Activated T-helper 1 cell treated with anti-CD3 and anti-CD28 coated beads, Interleukin-12 subunit alpha, Interleukin-12 subunit beta, Interleukin-2, Interleukin-4 antibody, amounts not matched to agents 30 ng/mL and 10 ng/mL and 1 ng/mL, durations not matched to agents 14 hours and 24 hours and 36 hours (primary cell): ENCODE measurements at regions not wholly inside any gene's neighbourhood (a gene's known extent, or its start where the extent isn't known, plus 50 kb on each side); places are given as distances from the start of the nearest gene placed in this dataset.
"Not testable (repeated sequence)": the region's sequence is repeated elsewhere in the genome, so short reads cannot be mapped to it uniquely, and the experiment has no call there.

Experiments
- DNase-seq: peaks from one replicate; pipeline ENCODE4 v3.0.0; 2021; ENCODE audit warnings: low spot score
- H3K27ac Mint-ChIP-seq: one replicate; pipeline ENCODE4 v1.8.0; 2021; ENCODE audit warnings: mild to moderate bottlenecking, mixed read lengths
- H3K27me3 Mint-ChIP-seq: one replicate; pipeline ENCODE4 v1.8.0; 2022; ENCODE audit warnings: mild to moderate bottlenecking, moderate library complexity, mixed read lengths; ENCODE audit not compliant: insufficient read depth
- H3K36me3 Mint-ChIP-seq: one replicate; pipeline ENCODE4 v1.8.0; 2021; ENCODE audit warnings: low read depth, mixed read lengths
- H3K4me1 Mint-ChIP-seq: one replicate; pipeline ENCODE4 v1.8.0; 2021; ENCODE audit warnings: low read depth, mixed read lengths
- H3K4me3 Mint-ChIP-seq: one replicate; pipeline ENCODE4 v1.8.0; 2021; ENCODE audit warnings: mild to moderate bottlenecking, moderate library complexity, mixed read lengths
- H3K9me3 Mint-ChIP-seq: one replicate; pipeline ENCODE4 v1.8.0; 2021; ENCODE audit warnings: mixed read lengths
- intact Hi-C: fragments of 100-400 bp; cut with micrococcal nuclease; formaldehyde crosslinking; loops from one replicate; pipeline ENCODE4 v1.15.1; 2024

DNA sequence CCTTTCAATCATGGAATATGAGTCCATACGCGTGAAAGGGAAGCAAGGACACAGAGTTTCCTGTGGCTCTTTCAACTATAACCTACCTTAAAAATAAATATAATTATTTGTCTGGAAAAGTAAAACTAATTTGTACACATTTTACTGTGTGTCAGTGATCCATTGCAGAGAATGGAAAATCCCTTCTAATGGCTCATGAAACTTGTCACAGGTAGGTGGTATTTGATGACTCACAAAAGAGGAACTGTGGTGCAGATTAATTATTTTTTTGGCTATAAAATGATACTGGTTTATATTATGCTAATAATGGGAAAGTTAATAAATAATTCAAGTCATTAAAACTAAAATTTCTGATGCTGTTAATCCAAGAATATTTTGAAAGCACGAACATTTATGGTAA lies 792.2 kb downstream of the METTL15 start:
- Mint-ChIP-seq H3K27me3 (no peaks in the 10 kb centered on the region), H3K4me1 (no peaks in the 10 kb centered on the region), H3K9me3 (peaks cover 4% of the 10 kb centered on the region), H3K4me3 (no peak overlapping the region), H3K27ac (no peak overlapping the region), H3K36me3 (no peaks in the 10 kb centered on the region)
- DNase-seq: no peak
- intact Hi-C loops: no loop called here

DNA sequence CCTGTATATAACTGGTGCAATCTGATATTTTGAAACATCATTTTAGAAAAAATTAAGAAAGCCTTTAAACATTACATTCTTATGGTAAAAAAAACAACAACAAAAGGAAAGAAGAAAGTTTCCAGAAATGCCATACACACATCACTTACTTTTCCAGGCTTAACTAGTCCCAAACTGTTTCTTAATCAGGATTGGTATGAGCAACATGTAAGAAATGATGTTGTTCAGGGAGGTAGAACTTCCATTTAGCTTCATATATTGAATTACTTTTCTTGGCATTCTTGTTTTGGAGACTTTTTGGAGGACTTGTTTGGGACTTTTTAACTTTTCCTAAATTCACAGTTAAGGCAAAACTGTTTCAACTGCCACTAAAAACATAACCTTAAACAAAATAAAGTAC lies 791.5 kb downstream of the METTL15 start:
- no peaks in the 10 kb centered on the region for H3K36me3 Mint-ChIP-seq

DNA sequence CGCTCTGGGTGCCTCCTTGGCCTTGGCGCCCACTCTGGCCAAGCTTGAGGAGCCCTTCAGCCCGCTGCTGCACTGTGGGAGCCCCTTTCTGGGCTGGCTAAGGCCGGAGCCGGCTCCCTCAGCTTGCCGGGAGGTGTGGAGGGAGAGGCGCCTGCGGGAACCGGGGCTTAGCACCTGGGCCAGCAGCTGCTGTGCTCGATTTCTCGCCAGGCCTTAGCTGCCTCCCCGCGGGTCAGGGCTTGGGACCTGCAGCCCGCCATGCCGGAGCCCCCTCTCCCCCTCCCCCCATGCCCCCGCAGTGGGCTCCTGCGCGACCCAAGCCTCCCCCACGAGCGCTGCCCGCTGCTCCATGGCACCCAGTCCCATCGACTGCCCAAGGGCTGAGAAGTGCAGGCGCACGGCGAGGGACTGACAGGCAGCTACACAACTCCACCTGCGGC lies 782.4 kb downstream of the METTL15 start:
- H3K4me3 Mint-ChIP-seq, H3K4me1 Mint-ChIP-seq, H3K36me3 Mint-ChIP-seq, DNase-seq, intact Hi-C loops, H3K27ac Mint-ChIP-seq, H3K27me3 Mint-ChIP-seq: not testable (repeated sequence)
- H3K9me3 Mint-ChIP-seq: peaks cover 16% of the 10 kb centered on the region

More for the DNA sequence above, 791.5 kb downstream of the METTL15 start:
- intact Hi-C loops: no loop called here
- H3K9me3 Mint-ChIP-seq: peaks cover 4% of the 10 kb centered on the region
- no peak overlapping the region for H3K4me3 Mint-ChIP-seq
- no peaks in the 10 kb centered on the region for H3K27me3 Mint-ChIP-seq
- H3K27ac Mint-ChIP-seq: no peak overlapping the region
- H3K4me1 Mint-ChIP-seq: no peaks in the 10 kb centered on the region
- DNase-seq: no peak

DNA sequence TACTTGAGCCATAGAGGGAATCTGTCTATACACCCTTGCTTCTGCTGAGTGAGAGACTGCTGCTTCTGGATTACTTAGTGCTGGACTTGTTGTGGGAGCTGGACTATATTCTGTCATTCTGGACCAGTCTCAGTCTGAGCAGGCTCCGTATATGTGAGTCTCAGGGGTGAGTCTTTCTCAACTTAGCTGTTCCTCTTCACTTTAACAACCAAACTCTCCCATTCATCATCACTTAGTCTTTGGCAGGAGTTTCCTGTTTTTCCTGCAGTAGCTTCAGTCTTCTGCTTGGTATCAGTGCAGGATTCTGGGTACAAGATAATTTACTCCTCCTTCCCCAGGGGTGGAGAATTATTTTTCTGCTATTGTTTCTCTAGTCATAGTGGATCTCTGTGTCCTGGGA lies 779.5 kb downstream of the METTL15 start:
- intact Hi-C loops: no loop called here
- no peak overlapping the region for H3K27ac Mint-ChIP-seq
- H3K4me3 Mint-ChIP-seq: no peak overlapping the region
- H3K36me3 Mint-ChIP-seq: no peaks in the 10 kb centered on the region
- peaks cover 23% of the 10 kb centered on the region for H3K9me3 Mint-ChIP-seq
- DNase-seq: no peak
- H3K27me3 Mint-ChIP-seq: no peaks in the 10 kb centered on the region
- no peaks in the 10 kb centered on the region for H3K4me1 Mint-ChIP-seq

DNA sequence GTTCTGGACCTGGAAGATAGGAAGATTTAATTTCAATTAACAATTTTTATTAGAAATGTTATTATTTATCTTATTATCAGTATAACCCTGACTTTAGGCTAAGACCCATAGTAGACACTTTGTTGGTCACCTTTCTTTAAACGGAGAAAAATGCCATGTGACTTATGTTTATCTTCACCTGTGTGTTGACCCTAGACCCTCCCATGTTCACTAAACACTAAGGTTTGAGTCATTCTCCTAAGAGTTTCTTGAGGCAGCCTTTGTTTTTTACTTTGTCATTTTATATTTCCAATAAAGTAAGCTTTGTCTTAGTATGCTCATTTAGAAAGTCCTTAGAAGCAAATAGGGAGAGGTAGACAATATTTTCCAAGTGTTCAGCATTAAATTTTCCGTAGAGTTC lies 771.7 kb downstream of the METTL15 start:
- no peak overlapping the region for H3K4me3 Mint-ChIP-seq
- H3K27ac Mint-ChIP-seq: no peak overlapping the region
- no peaks in the 10 kb centered on the region for H3K27me3 Mint-ChIP-seq
- intact Hi-C loops: no loop called here
- H3K4me1 Mint-ChIP-seq: no peaks in the 10 kb centered on the region
- DNase-seq: no peak
- H3K9me3 Mint-ChIP-seq: peaks cover 18% of the 10 kb centered on the region
- H3K36me3 Mint-ChIP-seq: no peaks in the 10 kb centered on the region

DNA sequence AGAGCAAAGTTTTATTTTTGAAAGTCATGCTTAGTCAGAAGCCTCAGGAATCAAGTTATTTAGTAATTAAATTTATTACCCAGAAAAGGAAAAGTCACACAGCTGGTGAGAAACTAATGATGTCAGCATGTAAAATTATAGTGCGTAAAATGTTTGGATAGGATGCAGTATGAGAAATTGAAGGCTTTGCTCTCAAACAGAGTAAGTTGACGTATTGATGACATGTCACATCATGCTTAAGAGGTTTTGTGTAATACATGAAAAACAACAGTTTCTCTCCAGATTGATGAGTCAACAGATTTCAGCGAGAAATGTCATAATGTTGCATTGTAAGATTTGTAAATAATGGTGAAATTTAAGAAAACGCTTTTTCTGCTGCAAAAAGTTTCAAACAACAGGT lies 769.8 kb downstream of the METTL15 start:
- no peaks in the 10 kb centered on the region for H3K27me3 Mint-ChIP-seq
- no peaks in the 10 kb centered on the region for H3K4me1 Mint-ChIP-seq
- no peak overlapping the region for H3K4me3 Mint-ChIP-seq
- intact Hi-C loops: no loop called here
- peaks cover 9% of the 10 kb centered on the region for H3K9me3 Mint-ChIP-seq
- no peaks in the 10 kb centered on the region for H3K36me3 Mint-ChIP-seq
- no peak for DNase-seq
- H3K27ac Mint-ChIP-seq: no peak overlapping the region

DNA sequence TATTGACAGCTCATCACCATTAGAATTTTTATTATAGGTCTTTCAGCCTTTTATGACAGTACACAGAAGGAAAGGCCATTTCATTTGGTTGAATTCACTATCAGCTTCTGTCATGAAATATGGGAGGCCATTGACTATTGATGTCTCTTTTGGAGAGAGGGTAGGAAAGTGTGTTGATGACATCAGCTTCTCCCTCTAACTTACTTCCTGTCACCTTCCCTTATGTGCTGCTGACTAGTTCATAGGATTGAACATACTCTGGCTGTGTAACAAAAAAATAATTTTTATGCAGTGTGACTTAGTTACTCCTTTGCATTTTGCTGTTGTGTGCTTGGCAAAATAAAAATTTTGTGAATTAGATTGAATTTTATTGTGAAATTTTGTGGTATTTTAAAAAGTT lies 769.2 kb downstream of the METTL15 start:
- no peaks in the 10 kb centered on the region for H3K4me1 Mint-ChIP-seq
- H3K27ac Mint-ChIP-seq: no peak overlapping the region
- no peak for DNase-seq
- peaks cover 4% of the 10 kb centered on the region for H3K9me3 Mint-ChIP-seq
- no peak overlapping the region for H3K4me3 Mint-ChIP-seq
- intact Hi-C loops: no loop called here
- H3K27me3 Mint-ChIP-seq: no peaks in the 10 kb centered on the region
- no peaks in the 10 kb centered on the region for H3K36me3 Mint-ChIP-seq

DNA sequence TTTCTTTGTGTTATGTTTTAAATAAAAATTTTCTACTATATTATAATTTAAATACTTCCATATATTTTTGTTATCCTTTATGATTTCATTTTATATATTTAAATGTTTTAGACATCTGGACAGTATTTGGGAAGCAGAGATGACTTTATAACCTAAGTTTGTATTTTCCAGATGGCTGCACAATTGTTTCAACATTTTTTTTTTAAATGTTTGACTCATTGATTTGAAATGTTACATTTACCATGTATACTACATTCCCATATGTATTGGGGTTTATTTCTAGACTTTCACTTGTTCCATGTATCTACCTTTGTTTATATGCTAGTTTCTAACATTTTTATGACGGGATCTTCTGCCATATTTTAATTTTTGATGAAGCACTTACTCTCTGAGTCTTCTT lies 766.5 kb downstream of the METTL15 start:
- H3K4me1 Mint-ChIP-seq: no peaks in the 10 kb centered on the region
- peaks cover 14% of the 10 kb centered on the region for H3K9me3 Mint-ChIP-seq
- intact Hi-C loops: no loop called here
- no peaks in the 10 kb centered on the region for H3K27me3 Mint-ChIP-seq
- no peak overlapping the region for H3K4me3 Mint-ChIP-seq
- H3K27ac Mint-ChIP-seq: no peak overlapping the region
- no peaks in the 10 kb centered on the region for H3K36me3 Mint-ChIP-seq
- no peak for DNase-seq

DNA sequence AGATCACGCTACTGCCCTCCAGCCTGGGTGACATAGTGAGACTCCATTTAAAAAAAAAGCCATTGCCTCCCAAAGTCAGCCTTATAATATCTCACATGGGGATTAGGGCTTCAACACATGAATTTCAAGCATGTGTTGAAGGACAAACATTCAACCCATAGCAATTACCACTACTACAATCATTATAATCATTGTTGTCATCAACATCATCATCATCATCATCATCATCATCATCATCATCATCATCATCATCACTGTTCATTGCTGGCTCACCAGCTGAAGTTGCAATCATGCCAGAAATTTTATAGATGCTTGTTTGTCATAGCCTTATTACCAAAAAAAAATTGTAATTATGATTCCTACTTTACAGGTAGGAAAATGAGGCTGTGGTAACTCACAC lies 762.9 kb downstream of the METTL15 start:
- intact Hi-C loops: no loop called here
- no peak for DNase-seq
- peaks cover 27% of the 10 kb centered on the region for H3K9me3 Mint-ChIP-seq
- H3K27me3 Mint-ChIP-seq: no peaks in the 10 kb centered on the region
- no peaks in the 10 kb centered on the region for H3K4me1 Mint-ChIP-seq
- no peak overlapping the region for H3K4me3 Mint-ChIP-seq
- H3K27ac Mint-ChIP-seq: no peak overlapping the region
- no peaks in the 10 kb centered on the region for H3K36me3 Mint-ChIP-seq

DNA sequence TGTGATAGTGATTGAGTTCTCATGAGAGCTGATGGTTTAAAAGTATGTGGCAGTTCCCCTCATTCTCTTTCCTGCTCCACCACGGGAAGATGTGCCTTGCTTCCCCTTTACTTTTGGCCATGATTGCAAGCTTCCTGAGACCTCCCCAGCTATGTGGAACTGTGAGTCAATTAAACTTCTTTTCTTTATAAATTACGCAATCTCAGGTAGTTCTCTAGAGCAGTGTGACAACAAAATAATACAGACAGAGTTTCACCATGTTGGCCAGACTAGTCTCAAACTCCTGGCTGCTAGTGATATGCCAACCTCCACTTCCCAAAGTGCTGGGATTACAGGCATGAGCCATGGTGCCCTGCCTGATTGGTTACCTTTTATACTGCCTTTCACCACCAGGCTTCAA lies 755.2 kb downstream of the METTL15 start:
- no peaks in the 10 kb centered on the region for H3K4me1 Mint-ChIP-seq
- no peaks in the 10 kb centered on the region for H3K36me3 Mint-ChIP-seq
- no peak overlapping the region for H3K27ac Mint-ChIP-seq
- no peak for DNase-seq
- H3K27me3 Mint-ChIP-seq: no peaks in the 10 kb centered on the region
- intact Hi-C loops: no loop called here
- H3K9me3 Mint-ChIP-seq: peaks cover 11% of the 10 kb centered on the region
- H3K4me3 Mint-ChIP-seq: no peak overlapping the region

DNA sequence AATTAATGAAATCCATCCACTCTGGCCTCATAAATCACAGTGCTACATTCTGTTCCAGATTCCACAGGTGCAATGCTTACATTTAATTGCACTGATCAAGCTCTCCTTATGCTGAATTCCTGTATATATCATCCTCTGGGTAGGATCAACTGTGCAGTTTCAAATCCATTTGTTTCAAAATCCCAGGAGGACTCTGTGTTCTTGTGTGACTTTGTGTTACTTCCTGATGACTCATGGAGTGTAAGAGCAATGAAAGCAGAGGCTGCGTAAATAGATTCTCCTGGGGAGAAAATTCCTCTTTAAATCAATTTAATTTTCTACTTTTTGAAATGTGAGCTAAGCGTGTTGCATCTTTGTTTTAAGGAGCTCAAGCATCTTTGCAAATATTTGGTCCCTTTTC lies 752.7 kb downstream of the METTL15 start:
- peaks cover 8% of the 10 kb centered on the region for H3K9me3 Mint-ChIP-seq
- H3K4me3 Mint-ChIP-seq: no peak overlapping the region
- H3K4me1 Mint-ChIP-seq: no peaks in the 10 kb centered on the region
- intact Hi-C loops: no loop called here
- no peak overlapping the region for H3K27ac Mint-ChIP-seq
- DNase-seq: no peak
- H3K36me3 Mint-ChIP-seq: no peaks in the 10 kb centered on the region
- H3K27me3 Mint-ChIP-seq: no peaks in the 10 kb centered on the region

DNA sequence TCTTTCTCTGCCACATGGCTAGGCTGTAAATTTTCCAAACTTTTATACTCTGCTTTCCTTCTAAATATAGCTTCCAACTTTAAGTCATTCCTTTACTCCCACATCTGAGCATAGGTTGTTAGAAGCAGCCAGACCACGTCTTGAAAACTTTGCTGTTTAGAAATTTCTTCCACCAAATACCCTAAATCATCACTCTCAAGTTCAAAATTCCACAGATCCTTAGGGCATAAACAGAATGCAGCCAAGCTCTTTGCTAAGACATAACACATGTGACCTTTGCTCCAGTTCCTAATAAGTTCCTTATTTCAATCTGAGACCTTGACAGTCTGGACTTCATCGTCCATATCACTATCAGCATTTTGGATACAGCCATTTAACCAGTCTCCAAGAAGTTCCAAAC lies 749.9 kb downstream of the METTL15 start:
- H3K27ac Mint-ChIP-seq: no peak overlapping the region
- H3K4me1 Mint-ChIP-seq: no peaks in the 10 kb centered on the region
- no peak for DNase-seq
- H3K27me3 Mint-ChIP-seq: no peaks in the 10 kb centered on the region
- intact Hi-C loops: no loop called here
- H3K9me3 Mint-ChIP-seq: peaks cover 7% of the 10 kb centered on the region
- no peaks in the 10 kb centered on the region for H3K36me3 Mint-ChIP-seq
- H3K4me3 Mint-ChIP-seq: no peak overlapping the region

DNA sequence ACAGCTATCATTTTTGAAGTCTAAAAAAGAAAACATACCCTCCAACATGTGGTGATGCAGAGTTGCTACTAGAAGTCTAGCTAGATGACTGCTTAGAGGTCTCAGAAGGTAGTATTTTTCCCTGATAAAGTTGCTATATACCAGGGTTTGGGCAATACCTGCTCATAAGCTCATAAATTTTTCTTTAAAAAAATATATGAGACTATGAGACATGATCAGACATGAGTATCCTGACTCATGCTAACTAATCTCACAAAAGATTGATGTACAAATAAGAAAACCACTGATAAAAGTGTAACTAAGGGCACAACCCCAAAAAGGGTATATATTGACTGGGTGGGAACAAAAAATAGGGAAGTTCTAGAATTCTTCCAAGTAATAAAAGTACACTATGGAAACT lies 740.9 kb downstream of the METTL15 start:
- Mint-ChIP-seq H3K27ac (no peak overlapping the region), H3K4me1 (no peaks in the 10 kb centered on the region), H3K27me3 (no peaks in the 10 kb centered on the region), H3K9me3 (peaks cover 10% of the 10 kb centered on the region), H3K36me3 (no peaks in the 10 kb centered on the region), H3K4me3 (no peak overlapping the region)
- intact Hi-C loops: no loop called here
- no peak for DNase-seq

DNA sequence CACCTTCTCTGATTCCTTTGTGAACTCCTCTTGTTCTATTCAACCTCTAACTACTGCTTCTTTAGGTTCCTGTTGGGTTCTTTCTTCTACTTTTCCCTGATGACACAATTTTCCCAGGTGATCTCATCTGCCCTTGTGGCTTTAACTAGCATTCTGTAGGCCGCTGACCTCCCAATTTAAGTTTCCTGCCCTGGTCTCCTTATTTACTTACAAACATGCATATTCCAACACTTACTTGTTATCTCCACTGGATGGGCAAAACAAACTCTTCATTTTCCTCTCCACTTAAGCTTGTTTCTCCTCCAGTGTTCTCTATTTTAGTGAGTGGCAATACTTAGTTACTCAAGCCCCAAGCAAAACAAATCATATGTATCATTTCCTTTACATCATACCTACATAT lies 734.5 kb downstream of the METTL15 start:
- Mint-ChIP-seq H3K4me1 (no peaks in the 10 kb centered on the region), H3K27me3 (no peaks in the 10 kb centered on the region), H3K9me3 (no peaks in the 10 kb centered on the region), H3K4me3 (no peak overlapping the region), H3K27ac (no peak overlapping the region), H3K36me3 (no peaks in the 10 kb centered on the region)
- no peak for DNase-seq
- intact Hi-C loops: no loop called here
